Fibroblast of lung (primary cell): ENCODE measurements at regions not wholly inside any gene's neighbourhood (a gene's known extent, or its start where the extent isn't known, plus 50 kb on each side); places are given as distances from the start of the nearest gene placed in this dataset.

Experiments used
- CTCF ChIP-seq, 2 donors: IDR thresholded peaks in 1 of 2; conservative IDR thresholded peaks in 1 of 2; 1 replicate in 1 of 2; 2 replicates in 1 of 2; pipeline ENCODE4 v1.5.1; 2011 to 2012; ENCODE audit warnings: low read length in 2 of 2, control low read depth in 1 of 2, inconsistent platforms in 1 of 2, low read depth in 1 of 2, mild to moderate bottlenecking in 1 of 2
- EZH2 ChIP-seq: IDR thresholded peaks from 2 replicates; pipeline ENCODE4 v1.5.1; 2012; ENCODE audit warnings: low read length, control low read depth, mild to moderate bottlenecking; ENCODE audit errors: missing control alignments

DNA sequence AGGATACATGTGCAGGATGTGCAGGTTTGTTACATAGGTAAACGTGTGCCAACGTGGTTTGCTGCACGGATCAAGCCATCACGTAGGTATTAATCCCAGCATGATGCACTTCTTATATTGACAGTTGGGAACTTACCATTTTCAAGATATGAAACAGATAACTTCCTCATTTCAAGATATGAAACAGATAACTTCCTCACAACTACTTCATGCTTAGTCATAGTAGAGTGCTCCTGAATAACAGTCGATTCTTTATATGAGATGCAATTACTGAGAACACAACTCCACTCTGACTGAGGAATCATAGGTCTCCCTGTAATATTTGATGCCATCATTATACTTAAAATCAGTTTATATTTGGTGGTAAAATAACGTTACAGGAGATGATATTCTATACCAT is 1124.3 kb downstream of the AMY1C start:
- TF ChIP-seq CTCF (conservative IDR thresholded peaks at IDR 0.05 in 1 of 2, IDR thresholded peaks at IDR 0.05 in 1 of 2; ENCODE audit: low read depth in 1 of 2, low read length in 2 of 2) (no peak), EZH2 (no peak)
